ENCODE measurements at regions not wholly inside any gene's neighbourhood (a gene's known extent, or its start where the extent isn't known, plus 50 kb on each side); places are given as distances from the start of the nearest gene placed in this dataset.
A peak's percentile ranks its signal among the peaks of the same experiment; 100 is the strongest.

DNA sequence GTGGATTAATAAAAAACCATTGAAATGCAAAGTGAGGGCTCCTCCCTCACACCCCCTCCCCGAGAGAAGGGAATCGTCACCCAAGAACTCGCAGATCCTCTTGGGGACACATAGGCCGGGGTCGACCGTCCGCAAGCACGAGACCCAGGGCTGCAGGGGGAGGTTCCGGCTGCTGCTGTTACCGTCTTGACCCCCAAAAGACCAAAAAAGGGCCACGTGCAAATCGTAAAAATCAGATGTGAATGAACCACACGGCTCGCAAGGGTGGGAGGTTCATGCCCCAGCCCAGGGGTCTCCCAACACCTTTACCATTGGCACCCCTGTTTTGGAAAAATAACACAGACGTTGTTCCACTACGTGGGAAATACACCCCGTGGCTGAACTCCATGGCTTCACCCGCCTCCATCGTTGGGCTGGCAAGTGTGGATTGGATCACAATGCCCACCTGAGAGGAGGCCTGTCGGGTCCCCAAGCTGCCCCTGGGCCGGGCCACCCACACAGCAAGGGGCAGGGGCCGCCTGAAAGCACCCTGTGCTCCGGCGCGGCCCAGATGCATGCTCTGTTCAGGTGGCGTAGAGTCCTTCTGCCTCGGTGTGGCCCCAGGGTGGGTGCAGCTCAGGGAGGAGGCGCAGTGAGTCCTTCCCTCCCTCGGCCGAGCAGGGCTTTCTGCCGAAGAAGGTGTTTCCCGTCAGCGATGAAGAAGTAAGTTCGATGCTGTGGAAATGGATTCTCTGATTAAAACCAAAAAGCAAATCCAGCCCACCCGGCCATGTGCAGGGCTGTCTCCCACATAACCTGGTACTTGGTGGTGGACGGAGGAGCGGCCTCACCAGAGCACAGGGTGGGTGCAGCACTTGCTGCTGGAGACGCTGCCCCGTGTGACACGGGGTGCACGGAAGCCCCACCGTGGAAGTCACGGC, 85.0 kb downstream of the YTHDF1 start:
- DNase-seq (ENCODE audit: low spot score) = no peak
- WGBS (ENCODE audit: low lambda C conversion rate) = 24% methylated on average over 43 of the region's 43 CpGs
- no peaks in the 10 kb centered on the region for H3K9me3 ChIP-seq (ENCODE audit: low read length)
- in situ Hi-C loops (cut with HindIII; ENCODE audit: extremely low pct_ligation_motif_present, low pct_unique_long_range_greater_than_20kb) (no loop called here), intact Hi-C loops (cut with micrococcal nuclease; ENCODE audit: unreplicated experiment) (no loop called here)
- CTCF ChIA-PET (ENCODE audit: low intra/inter-chr PET ratio, low total read pairs) = no interaction called here
- no peak for ATAC-seq
- H3K4me2 ChIP-seq (ENCODE audit: low read depth, low read length) = no peak overlapping the region
- H3K9ac ChIP-seq (ENCODE audit: insufficient read depth, low read depth, low read length) = no peak overlapping the region
- POLR2A ChIA-PET = no interaction called here
- H3K4me3 ChIP-seq (replicated peaks in 1 of 3; ENCODE audit: insufficient read depth in 1 of 3, low read depth in 2 of 3, low read length in 3 of 3) = no peak overlapping the region
- TF ChIP-seq NR2F6 (IDR thresholded peaks at IDR 0.05) (no peak), NR2F6 (CRISPR knock-in tag; IDR thresholded peaks at IDR 0.05) (no peak), ZNF629 (CRISPR knock-in tag; conservative IDR thresholded peaks at IDR 0.05) (no peak), ZNF703 (CRISPR knock-in tag; IDR thresholded peaks at IDR 0.05; ENCODE audit: borderline replicate concordance) (no peak), RBM22 (optimal IDR thresholded peaks at IDR 0.05; ENCODE audit: low read length) (no peak), MXD4 (CRISPR knock-in tag; IDR thresholded peaks at IDR 0.05) (no peak), ZNF530 (CRISPR knock-in tag; IDR thresholded peaks at IDR 0.05; ENCODE audit: low read depth) (no peak), EZH2 (conservative IDR thresholded peaks at IDR 0.05; ENCODE audit: low read depth, low read length) (peak; percentile 15; the same call in 1 of the 2 replicates), JUND (CRISPR knock-in tag; IDR thresholded peaks at IDR 0.05) (no peak)
- TF ChIP-seq, protein P1, sequence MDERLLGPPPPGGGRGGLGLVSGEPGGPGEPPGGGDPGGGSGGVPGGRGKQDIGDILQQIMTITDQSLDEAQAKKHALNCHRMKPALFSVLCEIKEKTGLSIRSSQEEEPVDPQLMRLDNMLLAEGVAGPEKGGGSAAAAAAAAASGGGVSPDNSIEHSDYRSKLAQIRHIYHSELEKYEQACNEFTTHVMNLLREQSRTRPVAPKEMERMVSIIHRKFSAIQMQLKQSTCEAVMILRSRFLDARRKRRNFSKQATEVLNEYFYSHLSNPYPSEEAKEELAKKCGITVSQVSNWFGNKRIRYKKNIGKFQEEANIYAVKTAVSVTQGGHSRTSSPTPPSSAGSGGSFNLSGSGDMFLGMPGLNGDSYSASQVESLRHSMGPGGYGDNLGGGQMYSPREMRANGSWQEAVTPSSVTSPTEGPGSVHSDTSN (CRISPR knock-in tag; IDR thresholded peaks at IDR 0.05) = no peak
- H3K79me2 ChIP-seq (ENCODE audit: insufficient read depth, low read length) = no peaks in the 10 kb centered on the region
- no peaks in the 10 kb centered on the region for H3K36me3 ChIP-seq (replicated peaks in 1 of 2; ENCODE audit: control insufficient read depth in 1 of 2, insufficient read depth in 2 of 2, low read length in 2 of 2)
- FAIRE-seq = no peak
- no peak overlapping the region for H3K27ac ChIP-seq (ENCODE audit: extremely low read length, insufficient read depth, low read length)
- BruUV-seq (replicated peaks) = no TSS peak
- H3K4me1 ChIP-seq (ENCODE audit: insufficient read depth, low read length) = no peaks in the 10 kb centered on the region
- H4K20me1 ChIP-seq (ENCODE audit: insufficient read depth, low read length) = peaks cover 16% of the 10 kb centered on the region; the same call in 1 of the 2 replicates
- peaks cover 45 to 81% of the 10 kb centered on the region in 2 experiments for H3K27me3 ChIP-seq (ENCODE audit: control insufficient read depth in 1 of 2, insufficient read depth in 2 of 2, low read length in 2 of 2)
- H2AFZ ChIP-seq (ENCODE audit: low read length) = no peak overlapping the region

All from HepG2 (cell line).